Lung (tissue), 11 donors: ENCODE measurements at regions not wholly inside any gene's neighbourhood (a gene's known extent, or its start where the extent isn't known, plus 50 kb on each side); places are given as distances from the start of the nearest gene placed in this dataset.
A peak's percentile ranks its signal among the peaks of the same experiment; 100 is the strongest.

Experiments used
- ATAC-seq: fragments of 200-7000 bp; cut with Tn5 transposase; one replicate; pipeline ENCODE4 v1.9.1; 2020; ENCODE audit warnings: moderate number of reproducible peaks; ENCODE audit not compliant: insufficient read depth, low FRiP score
- DNase-seq, 3 donors: peaks; one replicate each; pipeline ENCODE4 v3.0.0-alpha.2; 2013 to 2017
- H3K27ac ChIP-seq, 2 donors: one replicate each; pipeline ENCODE4 v1.5.1; 2013; ENCODE audit warnings: mild to moderate bottlenecking in 2 of 2, moderate library complexity in 2 of 2, control low read depth in 1 of 2, inconsistent platforms in 1 of 2, low read depth in 1 of 2, low read length in 1 of 2
- H3K27me3 ChIP-seq, 3 donors: one replicate each; pipeline ENCODE4 v1.5.1; 2013; ENCODE audit warnings: low read length in 2 of 3; ENCODE audit not compliant: control insufficient read depth in 3 of 3, insufficient read depth in 3 of 3
- H3K36me3 ChIP-seq, 4 donors: one replicate each; pipeline ENCODE4 v1.5.1; 2013; ENCODE audit warnings: low read length in 4 of 4, mild to moderate bottlenecking in 1 of 4, moderate library complexity in 1 of 4; ENCODE audit not compliant: control insufficient read depth in 4 of 4, insufficient read depth in 4 of 4
- H3K4me1 ChIP-seq, 5 donors: one replicate each; pipeline ENCODE4 v1.5.1; 2013; ENCODE audit warnings: low read length in 5 of 5, mild to moderate bottlenecking in 2 of 5, moderate library complexity in 1 of 5; ENCODE audit not compliant: control insufficient read depth in 5 of 5, insufficient read depth in 5 of 5
- H3K4me3 ChIP-seq: one replicate; pipeline ENCODE4 v1.5.1; 2013; ENCODE audit warnings: mild to moderate bottlenecking, control low read depth, moderate library complexity
- H3K9ac ChIP-seq, 2 donors: one replicate each; pipeline ENCODE4 v1.5.1; 2013; ENCODE audit warnings: low read length in 2 of 2, control low read depth in 1 of 2; ENCODE audit not compliant: insufficient read depth in 1 of 2
- H3K9me3 ChIP-seq, 4 donors: one replicate each; pipeline ENCODE4 v1.5.1; 2013; ENCODE audit warnings: low read length in 3 of 4, mild to moderate bottlenecking in 1 of 4, moderate library complexity in 1 of 4; ENCODE audit not compliant: control insufficient read depth in 4 of 4, insufficient read depth in 3 of 4
- CTCF ChIP-seq: IDR thresholded peaks from 2 replicates; pipeline ENCODE4 v1.5.1; 2012; ENCODE audit warnings: mild to moderate bottlenecking; ENCODE audit errors: control extremely low read depth, extremely low read depth
- WGBS, 2 donors: extraction: QIAGEN DNeasy Blood & Tissue Kit; methylation state at CpG; one replicate each; pipeline ENCODE4 v1.1.7; 2013; 5-methylcytosine and 5-hydroxymethylcytosine counted together
- donor health status: control.
- donor health status: control.
- donor health status: Bipolar disorder and iron deficiency.
- donor health status: healthy.
- donor health status: DM: yes; HTN: yes; CAD: no.

- 72 to 82% methylated on average over 4 of the region's 4 CpGs for WGBS, 2 donors
Observed at GRCh38 chr5:88518131-88519016, 249.7 kb upstream of the TMEM161B start.

GRCh38 chr5:88515881-88516819 is 247.5 kb upstream of the TMEM161B start:
- no peak overlapping the region for H3K9ac ChIP-seq
- no peaks in the 10 kb centered on the region for H3K36me3 ChIP-seq
- no peaks in the 10 kb centered on the region for H3K9me3 ChIP-seq
- TF ChIP-seq CTCF: no peak
- H3K27ac ChIP-seq: no peak overlapping the region
- DNase-seq (peak in 2 of 3 donors; percentile 16 to 58), ATAC-seq (no peak)
- WGBS, 2 donors: 49 to 59% methylated on average over 11 of the region's 11 CpGs
- H3K4me1 ChIP-seq: no peaks in the 10 kb centered on the region
- peaks cover 0 to 2% (median 0%) of the 10 kb centered on the region in 3 donors for H3K27me3 ChIP-seq
- H3K4me3 ChIP-seq: no peak overlapping the region

More at GRCh38 chr5:88518131-88519016, 249.7 kb upstream of the TMEM161B start:
- ATAC-seq (no peak), DNase-seq (no peak)
- H3K9ac ChIP-seq: no peak overlapping the region
- H3K9me3 ChIP-seq: no peaks in the 10 kb centered on the region
- H3K4me1 ChIP-seq: no peaks in the 10 kb centered on the region
- no peak overlapping the region for H3K27ac ChIP-seq
- H3K4me3 ChIP-seq: no peak overlapping the region
- TF ChIP-seq CTCF: no peak
- peaks cover 0 to 2% (median 0%) of the 10 kb centered on the region in 3 donors for H3K27me3 ChIP-seq
- H3K36me3 ChIP-seq: no peaks in the 10 kb centered on the region

GRCh38 chr5:88515068-88515467 is 246.4 kb upstream of the TMEM161B start:
- no peaks in the 10 kb centered on the region for H3K9me3 ChIP-seq

More at GRCh38 chr5:88515068-88515467, 246.4 kb upstream of the TMEM161B start:
- Histone ChIP-seq H3K27me3 (peaks cover 0 to 2% (median 0%) of the 10 kb centered on the region in 3 donors), H3K27ac (no peak overlapping the region), H3K4me1 (no peaks in the 10 kb centered on the region), H3K4me3 (no peak overlapping the region), H3K9ac (no peak overlapping the region), H3K36me3 (no peaks in the 10 kb centered on the region)
- no peak for ATAC-seq
- no peak for TF ChIP-seq CTCF
- 92 to 99% methylated on average over 1 of the region's 1 CpG for WGBS, 2 donors
- no peak for DNase-seq
